SK-N-MC (cell line): ENCODE measurements at regions not wholly inside any gene's neighbourhood (a gene's known extent, or its start where the extent isn't known, plus 50 kb on each side); places are given as distances from the start of the nearest gene placed in this dataset.

Experiments used
- EZH2 ChIP-seq: fragments of 200-600 bp; sonication (generic); IDR thresholded peaks from one replicate; pipeline ENCODE4 v1.6.1; 2017; ENCODE audit warnings: antibody characterized with exemption
- FOXP2 ChIP-seq: optimal IDR thresholded peaks from 2 replicates; pipeline ENCODE3; 2011; ENCODE audit warnings: mild to moderate bottlenecking, moderate library complexity; ENCODE audit not compliant: insufficient read depth; ENCODE audit errors: extremely low read length, control extremely low read depth
- POLR2AphosphoS5 ChIP-seq: IDR thresholded peaks from 2 replicates; pipeline ENCODE4 v1.6.1; 2012; ENCODE audit warnings: mild to moderate bottlenecking, low read depth, low read length, borderline replicate concordance

DNA sequence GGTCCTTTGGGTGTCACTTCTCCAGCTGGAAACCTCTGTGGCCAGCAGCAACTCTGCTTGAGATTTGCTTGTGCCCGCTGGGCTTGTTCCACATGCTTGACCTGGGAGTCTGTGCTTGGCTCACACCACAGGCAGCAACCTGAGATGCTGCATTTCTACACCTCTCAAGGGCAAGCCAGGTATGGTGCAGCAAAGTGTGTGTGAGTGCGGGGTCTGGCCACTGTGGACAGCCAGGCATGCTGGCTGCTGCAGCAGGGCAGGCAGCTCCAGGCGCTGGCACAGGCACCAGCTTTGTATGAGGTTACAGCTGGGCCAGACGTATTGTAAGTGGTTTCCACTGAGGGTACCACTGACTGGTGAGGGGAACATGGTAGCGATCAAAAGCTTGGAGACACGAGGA, 242.0 kb downstream of the PTGER3 start:
- no peak for TF ChIP-seq POLR2AphosphoS5
- TF ChIP-seq EZH2 = no peak
- TF ChIP-seq FOXP2 = no peak
